Epithelial cell of proximal tubule (primary cell): ENCODE measurements at regions not wholly inside any gene's neighbourhood (a gene's known extent, or its start where the extent isn't known, plus 50 kb on each side); places are given as distances from the start of the nearest gene placed in this dataset.

Experiments used
- DNase-seq: peaks from one replicate; pipeline ENCODE4 v3.0.0-alpha.2; 2011; ENCODE audit warnings: low read depth
- H3K4me3 ChIP-seq: 2 replicates; pipeline ENCODE4 v1.5.1; 2011; ENCODE audit warnings: low read depth, mild to moderate bottlenecking, low read length
- TF ChIP-seq, protein P1 (sequence below): conservative IDR thresholded peaks from 2 replicates; pipeline ENCODE4 v1.5.1; 2012; ENCODE audit warnings: low read depth, mild to moderate bottlenecking, low read length

DNA sequence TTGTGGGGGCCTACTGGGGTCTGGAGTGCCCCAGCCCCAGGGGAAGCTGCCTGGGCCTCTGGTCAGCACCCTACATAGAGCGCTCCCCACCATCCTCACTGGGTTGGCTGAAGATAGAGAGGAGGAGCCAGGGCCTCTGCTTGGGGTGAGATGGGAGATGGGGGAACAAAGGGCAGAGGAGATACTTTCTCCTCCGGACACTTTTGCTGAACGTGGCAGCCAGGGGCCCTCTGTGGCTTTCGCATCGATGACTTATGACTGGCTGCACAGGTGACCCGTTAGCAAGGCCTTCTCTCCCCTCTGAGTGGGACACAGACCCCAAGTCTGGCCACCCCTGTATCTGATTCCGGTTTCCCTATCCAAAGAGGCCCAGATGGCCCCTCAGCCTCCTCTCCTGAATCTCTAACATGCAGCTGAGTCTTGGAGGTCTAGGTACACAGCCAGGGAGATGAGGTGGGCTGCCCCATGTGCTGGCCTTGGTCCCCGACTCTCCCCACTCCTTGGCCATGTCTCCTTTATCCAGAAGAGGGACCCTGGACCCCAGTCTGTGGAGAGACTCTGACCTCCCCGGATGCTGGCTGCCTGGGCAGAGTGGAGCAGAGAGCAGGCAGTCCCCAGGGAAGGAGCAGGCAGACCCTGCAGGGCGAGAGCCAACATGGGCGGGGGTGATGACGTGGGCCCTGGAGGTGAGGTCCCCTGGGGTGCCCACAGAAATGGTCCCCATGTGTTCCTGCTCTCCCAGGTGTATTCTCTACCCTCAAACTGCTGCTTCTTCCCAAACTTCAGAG, 59.3 kb upstream of the NECTIN1 start:
- H3K4me3 ChIP-seq, result no peak overlapping the region
- TF ChIP-seq, protein P1, sequence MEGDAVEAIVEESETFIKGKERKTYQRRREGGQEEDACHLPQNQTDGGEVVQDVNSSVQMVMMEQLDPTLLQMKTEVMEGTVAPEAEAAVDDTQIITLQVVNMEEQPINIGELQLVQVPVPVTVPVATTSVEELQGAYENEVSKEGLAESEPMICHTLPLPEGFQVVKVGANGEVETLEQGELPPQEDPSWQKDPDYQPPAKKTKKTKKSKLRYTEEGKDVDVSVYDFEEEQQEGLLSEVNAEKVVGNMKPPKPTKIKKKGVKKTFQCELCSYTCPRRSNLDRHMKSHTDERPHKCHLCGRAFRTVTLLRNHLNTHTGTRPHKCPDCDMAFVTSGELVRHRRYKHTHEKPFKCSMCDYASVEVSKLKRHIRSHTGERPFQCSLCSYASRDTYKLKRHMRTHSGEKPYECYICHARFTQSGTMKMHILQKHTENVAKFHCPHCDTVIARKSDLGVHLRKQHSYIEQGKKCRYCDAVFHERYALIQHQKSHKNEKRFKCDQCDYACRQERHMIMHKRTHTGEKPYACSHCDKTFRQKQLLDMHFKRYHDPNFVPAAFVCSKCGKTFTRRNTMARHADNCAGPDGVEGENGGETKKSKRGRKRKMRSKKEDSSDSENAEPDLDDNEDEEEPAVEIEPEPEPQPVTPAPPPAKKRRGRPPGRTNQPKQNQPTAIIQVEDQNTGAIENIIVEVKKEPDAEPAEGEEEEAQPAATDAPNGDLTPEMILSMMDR, result no peak
- no peak for DNase-seq

DNA sequence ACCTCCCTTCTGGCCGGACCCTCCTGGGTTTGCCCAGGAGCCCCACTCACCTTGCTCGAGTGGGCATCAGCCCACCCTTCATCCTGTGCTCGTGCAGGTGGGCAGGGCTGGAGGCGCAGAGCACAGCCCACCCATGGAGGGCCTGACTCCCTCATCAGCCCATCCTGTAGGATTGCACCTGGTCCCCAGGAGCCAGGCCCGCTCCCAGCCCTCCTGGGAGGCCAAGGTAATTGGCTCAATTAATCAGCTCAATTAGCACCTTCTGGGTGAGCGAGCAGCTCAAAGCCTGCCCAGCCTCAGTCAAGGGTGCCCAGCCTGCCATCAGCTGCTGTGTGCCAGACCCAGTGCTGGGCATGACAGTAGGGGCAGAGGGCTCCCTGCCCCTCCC, 58.1 kb upstream of the NECTIN1 start:
- no peak overlapping the region for H3K4me3 ChIP-seq
- TF ChIP-seq, protein P1, result no peak
- DNase-seq, result no peak

DNA sequence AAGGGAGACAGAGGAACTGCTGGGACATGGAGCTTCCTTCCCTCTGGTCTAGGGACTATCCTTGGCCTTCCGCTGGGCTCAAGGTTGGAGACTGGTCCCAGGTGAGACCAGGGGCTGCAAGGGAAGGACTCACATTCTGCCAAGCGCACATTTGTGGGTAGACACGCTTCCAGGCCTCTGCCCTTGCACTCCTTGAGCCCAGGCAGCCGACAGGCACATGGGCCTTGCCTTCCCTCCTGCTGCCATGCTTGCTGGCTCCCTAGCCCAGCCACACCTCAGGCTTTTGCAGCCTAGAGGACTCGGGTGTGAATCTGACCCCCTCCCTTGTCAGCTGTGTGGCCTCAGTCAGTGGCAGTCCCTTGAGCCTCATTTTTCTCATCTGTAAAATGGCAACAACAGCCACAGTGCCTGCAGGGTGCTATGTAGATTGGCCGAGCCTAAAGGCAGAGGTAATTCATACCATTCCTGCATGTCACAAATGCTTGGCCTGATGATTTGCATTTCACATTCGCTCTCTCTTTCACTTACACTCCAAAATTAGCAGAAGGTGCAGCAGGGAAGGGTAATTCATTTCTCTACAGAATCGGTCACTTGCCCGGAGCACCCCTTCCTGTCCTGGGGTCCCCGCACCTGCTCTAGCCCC, 57.6 kb upstream of the NECTIN1 start:
- TF ChIP-seq, protein P1, result no peak
- DNase-seq, result no peak
- no peak overlapping the region for H3K4me3 ChIP-seq

DNA sequence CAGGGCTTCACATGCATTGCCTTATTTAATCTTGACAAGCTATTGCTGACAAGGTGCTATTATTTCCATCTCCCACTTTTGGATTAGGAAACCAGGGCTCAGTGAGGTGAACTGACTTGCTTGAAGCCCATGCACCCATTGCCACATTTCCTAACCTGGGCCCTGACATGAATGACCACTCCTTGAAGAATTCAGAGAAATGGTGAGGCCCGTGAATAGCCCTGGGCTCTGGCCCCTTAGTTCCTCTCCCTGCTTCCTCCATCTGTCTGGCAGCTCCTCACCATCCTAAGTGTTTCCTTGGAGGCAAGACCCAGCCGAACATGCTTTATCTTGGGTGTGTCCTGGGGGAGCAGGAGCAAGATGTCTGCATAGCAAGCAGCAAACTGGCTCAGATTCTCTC, 56.1 kb upstream of the NECTIN1 start:
- TF ChIP-seq, protein P1, result no peak
- H3K4me3 ChIP-seq, result no peak overlapping the region
- DNase-seq, result no peak

DNA sequence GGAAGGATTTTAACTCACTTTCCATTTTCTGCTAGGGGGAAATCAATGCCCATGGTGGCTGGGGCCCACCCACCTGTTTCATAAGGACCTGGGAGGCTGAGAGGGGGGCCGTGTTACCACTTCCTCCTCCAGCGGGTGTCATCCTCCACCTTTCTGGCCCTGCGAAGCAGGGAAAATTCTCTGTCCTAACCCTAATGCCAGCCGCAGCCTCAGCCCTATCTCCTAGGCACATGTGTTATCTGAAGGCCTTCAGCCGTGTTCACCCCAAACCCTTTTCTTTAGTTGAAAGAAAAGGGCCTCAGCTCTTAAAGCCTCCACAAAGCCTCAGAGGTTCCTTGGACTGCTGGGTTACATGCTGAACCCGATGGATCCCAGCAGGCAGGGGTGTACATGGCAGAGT, 55.4 kb upstream of the NECTIN1 start:
- TF ChIP-seq, protein P1, result no peak
- no peak overlapping the region for H3K4me3 ChIP-seq
- no peak for DNase-seq

DNA sequence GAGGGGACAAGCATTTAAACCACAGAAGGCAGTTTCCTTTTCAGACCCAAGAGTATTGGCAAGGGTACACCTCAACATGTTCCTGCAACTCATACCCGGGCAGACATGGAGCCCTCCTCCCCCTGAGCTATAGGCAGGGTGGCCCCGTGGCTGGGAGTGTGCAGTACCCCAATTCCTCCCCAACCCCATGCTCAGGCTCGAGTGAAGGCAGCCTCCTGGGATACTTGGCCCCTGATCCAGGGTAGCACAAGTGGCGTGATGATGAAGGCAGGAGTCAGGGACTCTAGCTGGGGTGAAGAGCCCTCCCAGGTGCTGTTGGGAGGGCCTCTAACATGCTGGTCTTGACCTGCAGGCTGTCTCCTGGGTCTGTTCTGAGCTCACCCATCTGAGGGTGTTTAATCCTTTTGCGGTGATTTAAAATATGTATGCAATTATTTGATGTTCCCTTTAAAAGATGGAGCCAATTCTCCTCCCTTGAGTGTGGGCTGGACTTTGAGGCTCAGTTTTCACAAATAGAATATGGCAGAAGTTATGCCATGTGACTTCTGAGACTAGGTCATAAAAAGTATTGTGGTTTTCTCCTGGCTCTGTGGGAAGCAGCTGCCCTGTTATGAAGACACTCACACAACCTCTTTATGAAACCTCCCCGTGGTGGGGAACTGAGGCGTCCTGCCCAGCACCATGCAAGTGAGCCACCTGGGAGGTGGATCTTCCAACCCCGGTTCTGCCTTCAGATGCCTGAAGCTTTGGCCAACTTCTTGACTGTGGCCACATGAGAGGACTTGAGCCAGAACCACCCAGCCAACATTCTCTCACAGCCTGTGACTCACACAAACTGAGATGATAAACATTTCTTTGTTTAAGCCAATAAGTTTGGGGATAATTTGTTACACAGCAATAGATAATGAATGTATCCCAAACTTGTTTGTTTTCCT, 54.7 kb upstream of the NECTIN1 start:
- H3K4me3 ChIP-seq, result no peak overlapping the region
- no peak for DNase-seq
- TF ChIP-seq, protein P1, result no peak
